ENCODE measurements at regions not wholly inside any gene's neighbourhood (a gene's known extent, or its start where the extent isn't known, plus 50 kb on each side); places are given as distances from the start of the nearest gene placed in this dataset.
A peak's percentile ranks its signal among the peaks of the same experiment; 100 is the strongest.
"Not testable (repeated sequence)": the region's sequence is repeated elsewhere in the genome, so short reads cannot be mapped to it uniquely, and the experiment has no call there.

DNA sequence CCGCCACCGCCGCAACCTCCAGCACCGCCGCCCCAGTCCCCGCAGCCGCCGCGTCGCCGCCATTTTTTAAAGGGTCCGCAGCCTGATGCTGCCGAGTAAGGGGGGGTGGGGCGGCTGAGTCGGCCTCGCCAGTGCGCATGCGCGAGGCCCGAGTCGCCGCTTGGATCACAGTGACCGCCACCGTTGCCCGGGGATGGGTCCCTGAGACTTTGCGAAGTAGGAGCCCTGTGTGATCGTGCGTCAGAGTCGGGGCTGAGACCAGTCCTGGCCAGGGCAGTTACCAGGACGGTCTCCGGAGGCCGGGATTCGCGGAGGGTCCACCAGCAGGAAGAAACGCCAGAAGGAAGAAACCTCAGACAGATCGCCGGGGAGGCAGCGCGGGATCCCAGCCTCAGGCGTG, 1421.7 kb upstream of the PCDH10 start:
- WGBS, 2 donors, result 97 to 100% methylated on average over 15 to 21 of the region's 40 CpGs
- H3K27me3 ChIP-seq; H3K4me1 ChIP-seq; H3K27ac ChIP-seq; H3K9me3 ChIP-seq; intact Hi-C loops (cut with DNase I); DNase-seq; H3K36me3 ChIP-seq; H3K4me3 ChIP-seq (replicated peaks in 1 of 3): not testable (repeated sequence)

DNA sequence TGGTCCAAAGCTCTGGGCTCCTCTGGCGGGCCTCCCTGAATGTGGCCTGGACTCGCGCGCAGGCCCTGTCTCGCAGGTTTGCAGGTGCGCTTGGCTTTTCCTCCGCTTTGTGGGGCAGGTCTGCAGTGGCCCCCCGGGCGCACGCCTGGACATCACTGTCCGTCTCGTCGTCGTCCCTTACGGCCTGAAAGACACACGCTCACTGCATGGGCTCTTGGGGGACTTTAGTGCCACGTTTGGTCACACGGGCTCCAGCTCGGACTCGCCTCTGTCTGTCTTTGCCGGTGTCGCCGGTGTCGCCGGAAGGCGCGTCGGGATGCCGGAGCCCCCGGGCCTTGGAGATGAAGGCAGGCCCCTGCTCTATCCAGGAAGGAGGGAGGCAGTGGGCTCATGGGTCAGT, 1419.9 kb upstream of the PCDH10 start:
- intact Hi-C loops (cut with DNase I); DNase-seq: not testable (repeated sequence)

DNA sequence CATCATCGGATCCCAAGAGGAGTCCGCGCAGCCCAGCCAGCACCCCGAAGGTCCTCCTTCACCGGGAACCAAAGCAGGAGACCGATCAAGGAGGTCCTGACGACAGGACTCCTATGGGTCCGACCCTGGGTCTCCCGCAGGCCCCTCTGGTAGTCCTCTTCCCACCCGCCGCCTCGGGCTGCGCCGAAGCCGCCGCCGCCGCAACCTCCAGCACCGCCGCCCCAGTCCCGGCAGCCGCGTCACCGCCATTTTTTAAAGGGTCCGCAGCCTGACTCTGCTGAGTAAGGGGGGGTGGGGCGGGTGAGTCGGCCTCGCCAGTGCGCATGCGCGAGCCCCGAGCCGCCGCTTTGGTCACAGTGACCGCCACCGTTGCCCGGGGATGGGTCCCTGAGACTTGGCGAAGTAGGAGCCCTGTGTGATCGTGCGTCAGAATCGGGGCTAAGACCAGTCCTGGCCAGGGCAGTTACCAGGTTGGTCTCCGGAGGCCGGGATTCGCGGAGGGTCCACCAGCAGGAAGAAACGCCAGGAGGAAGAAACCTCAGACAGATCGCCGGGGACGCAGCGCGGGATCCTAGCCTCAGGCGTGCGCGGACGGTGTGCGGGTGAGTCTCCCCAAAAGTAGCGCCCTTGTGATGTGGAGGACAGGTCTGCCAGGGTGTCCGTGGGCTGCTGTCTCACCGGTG, 1419.2 kb upstream of the PCDH10 start:
- intact Hi-C loops (cut with DNase I); H3K27me3 ChIP-seq; H3K27ac ChIP-seq; DNase-seq; H3K4me3 ChIP-seq (replicated peaks in 1 of 3); H3K4me1 ChIP-seq; H3K36me3 ChIP-seq; H3K9me3 ChIP-seq: not testable (repeated sequence)
- WGBS, 2 donors, result 96 to 98% methylated on average over 33 to 37 of the region's 59 CpGs

More for the DNA sequence above, 1419.9 kb upstream of the PCDH10 start:
- not testable (repeated sequence) for H3K27ac ChIP-seq; H3K27me3 ChIP-seq; H3K36me3 ChIP-seq; H3K4me3 ChIP-seq (replicated peaks in 1 of 3); H3K9me3 ChIP-seq; H3K4me1 ChIP-seq
- WGBS, 2 donors, result 95 to 98% methylated on average over 16 to 21 of the region's 30 CpGs

DNA sequence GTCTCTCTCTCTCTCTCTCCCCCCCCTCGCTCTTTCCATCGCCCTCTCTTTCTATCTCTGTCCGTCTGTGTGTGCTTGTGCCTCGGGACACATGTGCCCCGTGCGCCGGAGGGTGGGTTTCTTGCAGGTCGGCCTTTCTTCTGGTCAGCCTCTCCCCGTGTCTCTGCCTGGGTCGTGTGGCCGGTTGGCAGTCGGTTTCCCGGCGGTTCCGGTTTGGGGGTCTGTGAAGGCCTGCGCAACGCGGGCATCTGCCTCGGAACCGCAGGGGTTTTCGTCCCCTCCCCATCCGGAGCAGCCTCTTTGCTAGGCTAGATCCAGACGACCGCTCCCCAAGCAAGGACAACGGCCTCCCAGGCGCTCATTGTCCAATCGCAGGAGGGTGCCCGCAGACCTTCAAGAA, 1418.5 kb upstream of the PCDH10 start:
- H3K27me3 ChIP-seq; H3K27ac ChIP-seq; H3K36me3 ChIP-seq; H3K4me3 ChIP-seq (replicated peaks in 1 of 3); H3K4me1 ChIP-seq; DNase-seq; H3K9me3 ChIP-seq; intact Hi-C loops (cut with DNase I): not testable (repeated sequence)
- WGBS, 2 donors, result 91 to 100% methylated on average over 6 to 15 of the region's 28 CpGs

DNA sequence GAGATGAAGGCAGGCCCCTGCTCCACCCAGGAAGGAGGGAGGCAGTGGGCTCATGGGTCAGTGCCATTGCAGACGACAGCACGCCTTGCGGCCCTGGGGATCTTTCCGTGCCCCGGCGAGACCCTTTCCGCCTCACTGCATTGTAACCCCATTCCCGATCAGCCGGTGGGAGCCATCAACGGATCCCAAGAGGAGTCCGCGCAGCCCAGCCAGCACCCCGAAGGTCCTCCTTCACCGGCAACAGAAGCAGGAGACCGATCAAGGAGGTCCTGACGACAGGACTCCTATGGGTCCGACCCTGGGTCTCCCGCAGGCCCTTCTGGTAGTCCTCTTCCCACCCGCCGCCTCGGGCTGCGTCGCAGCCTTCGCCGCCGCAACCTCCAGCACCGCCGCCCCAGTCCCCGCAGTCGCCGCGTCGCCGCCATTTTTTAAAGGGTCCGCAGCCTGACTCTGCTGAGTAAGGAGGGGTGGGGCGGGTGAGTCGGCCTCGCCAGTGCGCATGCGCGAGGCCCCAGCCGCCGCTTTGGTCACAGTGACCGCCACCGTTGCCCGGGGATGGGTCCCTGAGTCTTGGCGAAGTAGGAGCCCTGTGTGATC, 1417.0 kb upstream of the PCDH10 start:
- DNase-seq; H3K4me1 ChIP-seq; H3K27ac ChIP-seq; intact Hi-C loops (cut with DNase I); H3K9me3 ChIP-seq; H3K4me3 ChIP-seq (replicated peaks in 1 of 3); H3K36me3 ChIP-seq; H3K27me3 ChIP-seq: not testable (repeated sequence)
- WGBS, 2 donors, result 98 to 100% methylated on average over 2 to 12 of the region's 47 CpGs

DNA sequence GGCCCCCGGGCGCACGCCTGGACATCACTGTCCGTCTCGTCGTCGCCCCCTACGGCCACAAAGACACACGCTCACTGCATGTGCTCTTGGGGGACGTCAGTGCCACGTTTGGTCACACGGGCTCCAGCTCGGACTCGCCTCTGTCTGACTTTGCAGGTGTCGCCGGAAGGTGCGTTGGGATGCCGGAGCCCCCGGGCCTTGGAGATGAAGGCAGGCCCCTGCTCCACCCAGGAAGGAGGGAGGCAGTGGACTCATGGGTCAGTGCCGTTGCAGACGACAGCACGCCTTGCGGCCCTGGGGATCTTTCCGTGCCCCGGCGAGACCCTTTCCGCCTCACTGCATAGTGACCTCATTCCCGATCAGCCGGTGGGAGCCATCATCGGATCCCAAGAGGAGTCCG, 1414.8 kb upstream of the PCDH10 start:
- H3K36me3 ChIP-seq; DNase-seq; H3K27me3 ChIP-seq; H3K27ac ChIP-seq; H3K4me3 ChIP-seq (replicated peaks in 1 of 3); H3K9me3 ChIP-seq; intact Hi-C loops (cut with DNase I); H3K4me1 ChIP-seq: not testable (repeated sequence)
- WGBS, 2 donors, result 93% methylated on average over 12 of the region's 31 CpGs; no CpG with 5 or more reads in 1 of the 2 donors

DNA sequence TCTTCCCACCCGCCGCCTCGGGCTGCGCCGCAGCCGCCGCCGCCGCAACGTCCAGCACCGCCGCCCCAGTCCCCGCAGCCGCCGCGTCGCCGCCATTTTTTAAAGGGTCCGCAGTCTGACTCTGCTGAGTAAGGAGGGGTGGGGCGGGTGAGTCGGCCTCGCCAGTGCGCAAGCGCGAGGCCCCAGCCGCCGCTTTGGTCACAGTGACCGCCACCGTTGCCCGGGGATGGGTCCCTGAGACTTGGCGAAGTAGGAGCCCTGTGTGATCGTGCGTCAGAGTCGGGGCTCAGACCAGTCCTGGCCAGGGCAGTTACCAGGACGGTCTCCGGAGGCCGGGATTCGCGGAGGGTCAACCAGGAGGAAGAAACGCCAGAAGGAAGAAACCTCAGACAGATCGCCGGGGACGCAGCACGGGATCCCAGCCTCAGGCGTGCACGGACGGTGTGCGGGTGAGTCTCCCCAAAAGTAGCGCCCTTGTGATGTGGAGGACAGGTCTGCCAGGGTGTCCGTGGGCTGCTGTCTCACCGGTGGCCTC, 1414.2 kb upstream of the PCDH10 start:
- H3K27ac ChIP-seq; H3K9me3 ChIP-seq; H3K27me3 ChIP-seq; H3K36me3 ChIP-seq; H3K4me3 ChIP-seq (replicated peaks in 1 of 3); intact Hi-C loops (cut with DNase I); H3K4me1 ChIP-seq: not testable (repeated sequence)
- WGBS, 2 donors, result 89 to 95% methylated on average over 17 to 35 of the region's 51 CpGs
- DNase-seq, result peak in 1 of 2 donors; percentile 16

DNA sequence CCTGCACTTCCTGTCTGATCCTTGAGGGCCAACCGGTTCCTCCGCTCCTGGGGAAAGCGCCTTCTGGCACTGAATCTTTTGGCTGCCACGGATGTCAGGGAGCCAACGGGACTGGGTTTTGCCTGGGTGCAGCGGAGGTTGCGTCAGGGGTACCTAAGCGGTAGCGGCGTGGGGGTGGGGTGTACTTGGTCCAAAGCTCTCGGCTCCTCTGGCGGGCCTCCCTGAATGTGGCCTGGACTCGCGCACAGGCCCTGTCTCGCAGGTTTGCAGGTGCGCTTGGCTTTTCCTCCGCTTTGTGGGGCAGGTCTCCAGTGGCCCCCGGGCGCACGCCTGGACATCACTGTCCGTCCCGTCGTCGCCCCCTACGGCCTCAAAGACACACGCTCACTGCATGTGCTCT, 1410.1 kb upstream of the PCDH10 start:
- H3K4me3 ChIP-seq (replicated peaks in 1 of 3); H3K27me3 ChIP-seq; H3K36me3 ChIP-seq; intact Hi-C loops (cut with DNase I); DNase-seq; H3K4me1 ChIP-seq; H3K27ac ChIP-seq; H3K9me3 ChIP-seq: not testable (repeated sequence)
- WGBS, 2 donors, result 93% methylated on average over 15 of the region's 26 CpGs; no CpG with 5 or more reads in 1 of the 2 donors

DNA sequence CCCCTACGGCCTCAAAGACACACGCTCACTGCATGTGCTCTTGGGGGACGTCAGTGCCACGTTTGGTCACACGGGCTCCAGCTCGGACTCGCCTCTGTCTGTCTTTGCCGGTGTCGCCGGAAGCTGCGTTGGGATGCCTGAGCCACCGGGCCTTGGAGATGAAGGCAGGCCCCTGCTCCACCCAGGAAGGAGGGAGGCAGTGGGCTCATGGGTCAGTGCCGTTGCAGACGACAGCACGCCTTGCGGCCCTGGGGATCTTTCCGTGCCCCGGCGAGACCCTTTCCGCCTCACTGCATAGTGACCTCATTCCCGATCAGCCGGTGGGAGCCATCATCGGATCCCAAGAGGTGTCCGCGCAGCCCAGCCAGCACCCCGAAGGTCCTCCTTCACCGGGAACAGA, 1407.3 kb upstream of the PCDH10 start:
- H3K9me3 ChIP-seq; H3K36me3 ChIP-seq; intact Hi-C loops (cut with DNase I); DNase-seq; H3K4me1 ChIP-seq; H3K4me3 ChIP-seq (replicated peaks in 1 of 3); H3K27ac ChIP-seq; H3K27me3 ChIP-seq: not testable (repeated sequence)
- no CpG with 5 or more reads among the region's 27 CpGs for WGBS, 2 donors

DNA sequence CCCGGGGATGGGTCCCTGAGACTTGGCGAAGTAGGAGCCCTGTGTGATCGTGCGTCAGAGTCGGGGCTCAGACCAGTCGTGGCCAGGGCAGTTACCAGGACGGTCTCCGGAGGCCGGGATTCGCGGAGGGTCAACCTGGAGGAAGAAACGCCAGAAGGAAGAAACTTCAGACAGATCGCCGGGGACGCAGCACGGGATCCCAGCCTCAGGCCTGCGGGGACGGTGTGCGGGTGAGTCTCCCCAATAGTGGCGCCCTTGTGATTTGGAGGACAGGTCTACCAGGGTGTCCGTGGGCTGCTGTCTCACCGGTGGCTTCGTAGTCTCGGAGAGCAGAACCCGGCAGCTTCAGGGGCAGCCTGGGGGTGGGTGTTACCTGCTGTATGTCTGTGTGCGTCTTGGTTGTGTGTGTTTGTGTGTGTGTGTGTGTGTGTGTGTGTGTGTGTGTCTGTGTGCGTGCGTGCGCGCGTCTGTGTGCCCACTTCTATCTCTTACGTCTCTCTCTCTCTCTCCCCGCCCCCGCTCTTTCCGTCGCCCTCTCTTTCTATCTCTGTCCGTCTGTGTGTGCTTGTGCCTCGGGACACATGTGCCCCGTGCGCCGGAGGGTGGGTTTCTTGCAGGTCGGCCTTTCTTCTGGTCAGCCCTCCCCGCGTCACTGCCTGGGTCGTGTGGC, 1406.4 kb upstream of the PCDH10 start:
- H3K4me1 ChIP-seq; H3K4me3 ChIP-seq (replicated peaks in 1 of 3); H3K9me3 ChIP-seq; DNase-seq; H3K36me3 ChIP-seq; H3K27me3 ChIP-seq; H3K27ac ChIP-seq; intact Hi-C loops (cut with DNase I): not testable (repeated sequence)
- WGBS, 2 donors, result 92 to 93% methylated on average over 39 to 42 of the region's 45 CpGs

DNA sequence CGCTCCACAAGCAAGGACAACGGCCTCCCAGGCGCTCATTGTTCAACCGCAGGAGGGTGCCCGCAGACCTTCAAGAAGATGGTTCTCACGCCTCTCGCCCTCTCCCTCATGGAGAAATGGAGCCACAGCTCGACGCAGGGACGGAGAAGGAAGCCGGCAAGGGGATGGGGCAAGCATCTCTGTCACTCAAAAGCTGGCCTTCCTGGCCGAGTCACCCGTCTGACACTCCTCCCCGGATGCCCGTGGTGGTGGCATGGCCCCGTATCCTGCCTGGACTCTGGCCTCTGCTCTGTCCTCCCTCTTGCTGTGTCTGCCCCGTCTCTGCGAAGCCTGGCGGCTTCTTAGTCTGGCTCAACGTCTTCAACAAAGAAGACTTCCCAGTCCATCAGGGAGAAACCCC, 1405.7 kb upstream of the PCDH10 start:
- H3K4me1 ChIP-seq; H3K27me3 ChIP-seq; H3K27ac ChIP-seq; DNase-seq; H3K4me3 ChIP-seq (replicated peaks in 1 of 3); intact Hi-C loops (cut with DNase I); H3K9me3 ChIP-seq; H3K36me3 ChIP-seq: not testable (repeated sequence)
- 92 to 93% methylated on average over 6 to 14 of the region's 20 CpGs for WGBS, 2 donors

DNA sequence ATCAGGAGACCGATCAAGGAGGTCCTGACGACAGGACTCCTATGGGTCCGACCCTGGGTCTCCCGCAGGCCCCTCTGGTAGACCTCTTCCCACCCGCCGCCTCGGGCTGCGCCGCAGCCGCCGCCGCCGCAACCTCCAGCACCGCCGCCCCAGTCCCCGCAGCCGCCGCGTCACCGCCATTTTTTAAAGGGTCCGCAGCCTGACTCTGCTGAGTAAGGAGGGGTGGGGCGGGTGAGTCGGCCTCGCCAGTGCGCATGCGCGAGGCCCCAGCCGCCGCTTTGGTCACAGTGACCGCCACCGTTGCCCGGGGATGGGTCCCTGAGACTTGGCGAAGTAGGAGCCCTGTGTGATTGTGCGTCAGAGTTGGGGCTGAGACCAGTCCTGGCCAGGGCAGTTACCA, 1401.9 kb upstream of the PCDH10 start:
- intact Hi-C loops (cut with DNase I); H3K9me3 ChIP-seq; DNase-seq; H3K4me3 ChIP-seq (replicated peaks in 1 of 3); H3K4me1 ChIP-seq; H3K27ac ChIP-seq; H3K36me3 ChIP-seq; H3K27me3 ChIP-seq: not testable (repeated sequence)
- WGBS, 2 donors, result 96% methylated on average over 12 of the region's 34 CpGs; no CpG with 5 or more reads in 1 of the 2 donors

DNA sequence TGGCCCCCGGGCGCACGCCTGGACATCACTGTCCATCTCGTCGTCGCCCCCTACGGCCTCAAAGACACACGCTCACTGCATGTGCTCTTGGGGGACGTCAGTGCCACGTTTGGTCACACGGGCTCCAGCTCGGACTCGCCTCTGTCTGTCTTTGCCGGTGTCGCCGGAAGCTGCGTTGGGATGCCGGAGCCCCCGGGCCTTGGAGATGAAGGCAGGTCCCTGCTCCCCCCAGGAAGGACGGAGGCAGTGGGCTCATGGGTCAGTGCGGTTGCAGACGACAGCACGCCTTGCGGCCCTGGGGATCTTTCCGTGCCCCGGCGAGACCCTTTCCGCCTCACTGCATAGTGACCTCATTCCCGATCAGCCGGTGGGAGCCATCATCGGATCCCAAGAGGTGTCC, 1399.9 kb upstream of the PCDH10 start:
- H3K27ac ChIP-seq; H3K27me3 ChIP-seq; DNase-seq; H3K9me3 ChIP-seq; intact Hi-C loops (cut with DNase I); H3K36me3 ChIP-seq; H3K4me1 ChIP-seq; H3K4me3 ChIP-seq (replicated peaks in 1 of 3): not testable (repeated sequence)
- 94 to 95% methylated on average over 11 to 23 of the region's 31 CpGs for WGBS, 2 donors
